Large intestine (tissue), 3 donors: ENCODE measurements at regions not wholly inside any gene's neighbourhood (a gene's known extent, or its start where the extent isn't known, plus 50 kb on each side); places are given as distances from the start of the nearest gene placed in this dataset.

ENCODE experiments used
- DNase-seq, 2 donors: peaks; one replicate each; pipeline versions ENCODE4 v3.0.0 to v3.0.0-alpha.2; 2013
- H3K27ac ChIP-seq: one replicate; pipeline ENCODE4 v1.5.1; 2013; ENCODE audit warnings: low read length
- H3K27me3 ChIP-seq: 2 replicates; pipeline ENCODE4 v1.6.1; 2013; ENCODE audit warnings: low read length; ENCODE audit not compliant: control insufficient read depth, insufficient read depth
- H3K36me3 ChIP-seq: 2 replicates; pipeline ENCODE4 v1.6.1; 2013; ENCODE audit warnings: low read length; ENCODE audit not compliant: control insufficient read depth, insufficient read depth
- H3K4me1 ChIP-seq: one replicate; pipeline ENCODE4 v1.6.1; 2013; ENCODE audit warnings: low read length; ENCODE audit not compliant: control insufficient read depth, insufficient read depth
- H3K4me3 ChIP-seq: one replicate; pipeline ENCODE4 v1.5.1; 2013; ENCODE audit warnings: low read length
- H3K9me3 ChIP-seq: one replicate; pipeline ENCODE4 v1.6.1; 2013; ENCODE audit warnings: mild to moderate bottlenecking, low read depth, low read length, moderate library complexity; ENCODE audit not compliant: control insufficient read depth
- WGBS: methylation state at CpG from one replicate; pipeline ENCODE4 v1.1.5; 2013; ENCODE audit warnings: low lambda C conversion rate; ENCODE audit not compliant: insufficient coverage; 5-methylcytosine and 5-hydroxymethylcytosine counted together

DNA sequence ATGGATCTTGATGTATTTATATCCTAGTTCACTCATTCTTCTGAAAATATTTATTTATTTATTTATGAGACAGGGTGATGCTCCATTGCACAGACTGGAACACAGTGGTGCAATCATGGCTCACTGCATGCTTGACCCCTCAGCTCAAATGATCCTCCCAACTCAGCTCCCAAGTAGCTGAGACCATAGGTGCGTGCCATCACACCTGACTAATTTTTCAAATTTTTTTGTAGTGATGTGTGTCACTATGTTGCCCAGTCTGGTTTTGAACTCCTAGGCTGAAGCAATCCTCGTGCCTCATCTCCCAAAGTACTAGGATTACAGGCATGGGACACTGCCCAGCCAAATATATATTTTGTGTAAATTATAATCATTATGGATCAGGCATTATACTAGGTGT, 595.6 kb upstream of the ATP2B1 start:
- H3K27ac ChIP-seq, result no peak overlapping the region
- WGBS, result no CpG with 5 or more reads among the region's 2 CpGs
- no peaks in the 10 kb centered on the region for H3K27me3 ChIP-seq
- H3K9me3 ChIP-seq, result no peaks in the 10 kb centered on the region
- no peak for DNase-seq
- no peak overlapping the region for H3K4me3 ChIP-seq
- no peaks in the 10 kb centered on the region for H3K36me3 ChIP-seq
- no peaks in the 10 kb centered on the region for H3K4me1 ChIP-seq

DNA sequence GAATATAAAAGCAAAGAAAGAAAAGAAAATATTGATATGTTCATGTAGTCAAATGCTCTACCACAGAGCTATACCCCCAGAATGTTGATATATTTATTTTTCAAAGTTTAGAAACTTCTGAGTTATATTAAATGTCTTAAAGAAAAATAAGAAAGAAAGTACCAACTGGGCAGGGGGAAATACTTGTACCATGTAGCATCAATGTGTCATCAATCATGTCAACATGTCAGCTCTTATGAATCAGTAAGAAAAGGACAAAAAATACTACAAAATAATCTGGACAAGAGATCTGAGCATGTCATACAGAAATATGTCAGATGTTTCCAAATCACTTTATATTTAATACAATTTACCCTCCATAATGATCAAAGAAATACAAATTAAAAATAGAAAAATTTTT, 595.1 kb upstream of the ATP2B1 start:
- Histone ChIP-seq H3K9me3 (no peaks in the 10 kb centered on the region), H3K36me3 (no peaks in the 10 kb centered on the region), H3K27me3 (no peaks in the 10 kb centered on the region), H3K27ac (no peak overlapping the region), H3K4me3 (no peak overlapping the region), H3K4me1 (no peaks in the 10 kb centered on the region)
- DNase-seq, result no peak

DNA sequence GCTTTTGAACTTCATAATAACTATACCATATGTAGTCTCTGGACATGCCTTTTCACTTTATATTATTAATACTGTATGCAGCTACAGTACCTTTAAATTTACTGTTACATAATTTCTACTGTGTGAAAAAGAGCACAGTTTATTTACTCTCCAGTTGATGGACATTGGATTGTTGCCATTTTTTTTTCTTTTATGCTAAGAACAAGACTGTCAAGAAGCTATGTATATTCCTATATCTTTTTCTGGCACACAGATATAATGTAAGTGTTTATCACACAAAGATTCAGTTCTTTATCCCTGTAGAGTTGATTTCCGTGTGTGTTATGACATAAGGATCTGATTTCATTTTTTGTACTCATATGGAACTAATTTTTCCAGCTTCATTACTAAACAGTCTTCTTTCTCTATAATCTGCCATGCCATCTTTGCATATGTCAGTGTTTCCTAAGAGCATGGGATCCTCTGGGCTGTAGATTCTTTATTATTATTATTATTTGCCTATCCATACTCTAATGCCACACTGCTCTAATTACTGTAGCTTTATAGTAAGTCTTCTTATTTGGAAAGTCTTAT, 593.0 kb upstream of the ATP2B1 start:
- no peaks in the 10 kb centered on the region for H3K9me3 ChIP-seq
- no CpG with 5 or more reads among the region's 1 CpG for WGBS
- DNase-seq, result no peak

DNA sequence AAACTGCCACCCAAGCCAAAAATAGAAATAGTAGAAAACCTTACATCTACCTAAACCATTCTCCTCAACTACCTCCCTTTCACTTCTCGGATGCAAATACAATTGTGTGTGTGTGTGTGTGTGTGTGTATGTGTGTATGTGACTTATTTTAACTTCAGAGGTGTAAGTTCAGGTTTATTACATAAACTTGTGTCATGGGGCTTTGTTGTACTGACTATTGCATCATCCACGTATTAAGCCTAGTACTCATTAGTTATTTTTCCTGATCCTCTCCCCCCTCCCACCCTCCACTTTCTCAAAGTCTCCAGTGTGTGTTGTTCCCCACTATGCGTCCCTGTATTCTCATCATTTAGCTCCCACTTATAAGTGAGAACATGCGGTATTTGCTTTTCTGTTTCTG, 592.5 kb upstream of the ATP2B1 start:
- Histone ChIP-seq H3K4me3 (no peak overlapping the region), H3K27me3 (no peaks in the 10 kb centered on the region), H3K9me3 (no peaks in the 10 kb centered on the region), H3K36me3 (no peaks in the 10 kb centered on the region), H3K27ac (no peak overlapping the region), H3K4me1 (no peaks in the 10 kb centered on the region)
- DNase-seq, result no peak
- 92% methylated on average over 2 of the region's 4 CpGs for WGBS

More for the DNA sequence above, 593.0 kb upstream of the ATP2B1 start:
- no peaks in the 10 kb centered on the region for H3K4me1 ChIP-seq
- H3K4me3 ChIP-seq, result no peak overlapping the region
- H3K27ac ChIP-seq, result no peak overlapping the region
- no peaks in the 10 kb centered on the region for H3K27me3 ChIP-seq
- H3K36me3 ChIP-seq, result no peaks in the 10 kb centered on the region

DNA sequence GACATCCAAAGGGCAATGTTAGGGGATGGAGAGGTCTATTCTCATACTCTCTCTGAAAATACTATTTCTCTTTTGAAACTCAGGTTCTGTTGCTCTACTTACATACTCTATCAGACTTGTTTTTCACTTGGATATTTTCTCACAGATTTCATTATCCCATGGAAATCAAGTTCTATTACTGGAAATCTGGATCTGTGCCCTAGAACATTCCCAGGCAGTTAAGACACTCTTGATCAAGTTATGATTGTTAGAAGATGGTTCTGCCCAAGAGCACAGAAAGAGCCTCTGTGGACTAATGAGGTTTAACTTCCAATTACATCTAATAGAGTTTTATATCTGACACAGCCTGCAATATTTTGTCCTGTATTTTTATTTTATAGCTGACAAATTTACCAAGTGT, 591.0 kb upstream of the ATP2B1 start:
- no peak for DNase-seq
- Histone ChIP-seq H3K36me3 (no peaks in the 10 kb centered on the region), H3K4me3 (no peak overlapping the region), H3K27me3 (no peaks in the 10 kb centered on the region), H3K4me1 (no peaks in the 10 kb centered on the region), H3K9me3 (no peaks in the 10 kb centered on the region), H3K27ac (no peak overlapping the region)

DNA sequence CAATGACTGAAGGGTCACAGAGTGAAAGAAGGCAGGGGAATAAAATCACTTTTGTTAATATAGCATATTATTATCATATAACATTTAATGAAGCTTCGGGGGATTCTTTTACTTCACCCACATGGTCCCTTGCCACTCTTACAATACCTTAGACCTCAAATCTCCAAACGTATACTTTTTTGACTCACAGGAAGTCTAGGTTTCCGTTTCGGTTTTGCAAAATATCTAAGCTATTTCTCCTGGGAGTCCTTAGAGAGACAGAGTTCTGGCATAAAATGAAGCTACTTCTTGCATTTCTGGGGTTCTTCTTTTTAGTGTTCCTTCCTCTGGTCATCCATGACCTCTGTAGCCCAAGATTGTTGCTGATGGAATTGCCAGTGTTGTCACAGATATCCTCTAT, 590.5 kb upstream of the ATP2B1 start:
- Histone ChIP-seq H3K27me3 (no peaks in the 10 kb centered on the region), H3K27ac (no peak overlapping the region), H3K4me3 (no peak overlapping the region), H3K36me3 (no peaks in the 10 kb centered on the region), H3K9me3 (no peaks in the 10 kb centered on the region), H3K4me1 (no peaks in the 10 kb centered on the region)
- DNase-seq, result no peak
- 50% methylated on average over 3 of the region's 4 CpGs for WGBS

DNA sequence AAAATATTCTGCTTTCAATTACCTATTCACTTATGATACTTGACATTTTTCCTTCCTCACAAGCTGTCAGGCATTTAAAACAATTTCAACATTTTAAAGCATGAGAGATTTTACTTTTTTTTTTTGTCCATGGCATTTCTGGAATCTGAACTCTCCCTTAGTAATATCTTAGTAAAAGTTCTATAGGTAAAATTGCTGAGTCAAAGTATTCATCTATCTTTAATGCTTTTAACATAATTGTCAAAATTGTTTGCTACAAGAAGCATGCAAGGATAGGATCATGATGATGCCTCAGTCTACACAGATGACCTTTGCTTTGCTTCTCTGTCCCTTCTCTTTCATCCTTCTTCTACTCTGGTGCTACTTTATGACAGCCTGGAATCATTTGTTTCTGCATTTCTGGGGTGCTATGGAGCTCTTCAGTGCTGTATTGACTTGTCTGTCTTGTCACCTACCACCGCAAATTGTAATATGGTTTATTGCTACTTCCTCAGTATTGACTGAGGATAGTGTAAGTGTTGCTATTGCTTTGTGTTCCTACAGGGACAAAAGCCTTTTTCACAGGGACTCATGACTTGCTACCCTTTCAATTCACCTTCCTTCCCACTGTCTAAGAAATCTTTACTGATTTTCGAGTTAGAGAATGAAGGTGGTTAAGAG, 589.8 kb upstream of the ATP2B1 start:
- Histone ChIP-seq H3K9me3 (no peaks in the 10 kb centered on the region), H3K27ac (no peak overlapping the region)
- 60% methylated on average over 1 of the region's 2 CpGs for WGBS

DNA sequence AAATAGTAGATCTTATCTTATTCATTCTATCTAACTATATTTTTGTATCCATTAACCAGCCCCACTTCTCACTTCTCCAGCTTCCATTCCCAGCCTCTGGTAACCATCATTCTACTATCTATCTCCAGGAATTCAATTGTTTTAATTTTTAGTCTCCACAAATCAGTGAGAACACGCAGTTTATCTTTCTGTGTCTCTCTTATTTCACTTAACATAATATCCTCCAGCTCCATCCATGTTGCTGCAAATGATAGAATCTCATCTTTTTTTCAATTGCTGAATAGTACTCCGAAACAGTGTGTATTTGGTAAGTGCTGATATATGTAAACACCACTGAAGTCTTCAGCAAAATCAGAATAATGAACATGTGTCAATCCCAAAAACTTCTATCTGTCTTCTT, 587.2 kb upstream of the ATP2B1 start:
- H3K27ac ChIP-seq, result no peak overlapping the region
- H3K4me3 ChIP-seq, result no peak overlapping the region
- no peaks in the 10 kb centered on the region for H3K36me3 ChIP-seq
- no peaks in the 10 kb centered on the region for H3K4me1 ChIP-seq
- no peaks in the 10 kb centered on the region for H3K27me3 ChIP-seq
- no peaks in the 10 kb centered on the region for H3K9me3 ChIP-seq
- no peak for DNase-seq
- 94% methylated on average over 2 of the region's 2 CpGs for WGBS

More for the DNA sequence above, 589.8 kb upstream of the ATP2B1 start:
- no peak for DNase-seq
- no peaks in the 10 kb centered on the region for H3K36me3 ChIP-seq
- no peak overlapping the region for H3K4me3 ChIP-seq
- H3K4me1 ChIP-seq, result no peaks in the 10 kb centered on the region
- no peaks in the 10 kb centered on the region for H3K27me3 ChIP-seq

DNA sequence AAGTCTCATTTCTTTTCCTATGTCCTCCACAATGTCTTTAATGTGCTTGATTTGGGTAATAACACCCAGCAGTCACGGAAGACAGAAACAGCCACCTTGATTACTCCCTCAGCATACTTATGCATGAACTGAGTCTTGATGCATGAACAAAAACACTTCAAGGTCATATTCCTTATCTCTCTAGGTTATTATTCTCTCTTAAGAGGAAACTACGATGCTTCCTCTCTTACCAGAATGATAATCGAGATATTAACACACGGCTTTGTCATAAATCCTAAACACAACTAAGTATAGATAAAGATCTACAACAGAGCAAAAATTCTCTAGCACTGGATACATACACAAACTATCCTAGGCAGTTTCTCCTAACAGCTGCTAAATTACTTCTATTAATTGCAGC, 583.5 kb upstream of the ATP2B1 start:
- Histone ChIP-seq H3K4me1 (no peaks in the 10 kb centered on the region), H3K9me3 (no peaks in the 10 kb centered on the region), H3K27ac (no peak overlapping the region), H3K27me3 (no peaks in the 10 kb centered on the region), H3K4me3 (no peak overlapping the region), H3K36me3 (no peaks in the 10 kb centered on the region)
- 60% methylated on average over 1 of the region's 4 CpGs for WGBS
- no peak for DNase-seq

DNA sequence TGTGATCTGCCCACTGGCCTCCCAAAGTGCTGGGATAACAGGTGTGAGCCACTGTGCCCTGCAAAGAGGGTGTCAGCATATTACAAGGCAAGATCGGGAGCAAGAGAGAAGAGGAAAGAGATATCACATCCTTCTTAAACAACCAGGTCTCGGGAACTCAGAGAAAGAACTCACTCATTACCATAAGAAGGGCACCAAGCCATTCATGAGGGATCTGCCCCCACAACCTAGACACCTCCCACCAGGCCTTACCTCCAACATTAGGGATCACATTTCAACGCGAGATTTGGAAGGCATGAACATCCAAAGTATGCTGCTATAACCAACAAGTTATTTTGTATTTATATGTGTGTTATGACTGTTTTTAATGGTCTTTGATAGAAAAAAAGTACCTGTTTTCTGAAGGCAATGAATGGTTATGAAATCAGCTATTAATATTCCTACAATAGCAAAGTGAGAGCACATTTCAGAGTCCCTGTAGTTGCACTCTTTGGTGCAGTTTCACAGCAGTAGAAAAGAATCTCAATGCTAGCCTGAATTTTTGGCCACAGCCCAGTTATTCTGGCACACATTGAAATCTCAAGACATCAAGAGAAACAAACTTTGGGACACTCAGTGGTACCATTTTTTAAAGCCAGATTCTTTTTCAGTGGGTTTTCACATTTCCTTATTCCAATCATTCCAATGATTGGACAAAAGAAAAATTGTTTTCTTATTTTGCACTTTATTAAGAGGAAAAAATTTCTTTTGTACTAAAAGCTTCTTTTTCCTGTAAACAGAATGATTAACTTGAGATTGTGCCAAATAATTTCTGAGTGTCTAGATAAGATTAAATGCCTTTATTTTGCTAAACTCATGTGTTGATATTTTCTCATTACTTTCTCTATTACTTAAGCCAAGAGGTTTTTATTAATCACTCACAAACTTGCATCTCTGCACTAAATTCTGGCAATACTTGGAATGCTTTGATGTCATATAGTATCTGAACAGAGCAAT, 582.6 kb upstream of the ATP2B1 start:
- no peak overlapping the region for H3K27ac ChIP-seq
- no peaks in the 10 kb centered on the region for H3K9me3 ChIP-seq
- no peaks in the 10 kb centered on the region for H3K27me3 ChIP-seq
- H3K36me3 ChIP-seq, result no peaks in the 10 kb centered on the region
- 60% methylated on average over 1 of the region's 4 CpGs for WGBS
- DNase-seq, result no peak
- H3K4me3 ChIP-seq, result no peak overlapping the region
- H3K4me1 ChIP-seq, result no peaks in the 10 kb centered on the region
